Epithelial cell of prostate (primary cell): ENCODE measurements at regions not wholly inside any gene's neighbourhood (a gene's known extent, or its start where the extent isn't known, plus 50 kb on each side); places are given as distances from the start of the nearest gene placed in this dataset.

Source experiments
- DNase-seq: peaks from one replicate; pipeline ENCODE4 v3.0.0-alpha.2; 2011; ENCODE audit warnings: low read depth, low spot score
- H3K27ac ChIP-seq: fragments of 450-650 bp; 2 replicates; pipeline ENCODE4 v1.5.1; 2017; ENCODE audit warnings: mild to moderate bottlenecking

- no peak for DNase-seq
- no peak overlapping the region for H3K27ac ChIP-seq
Measured at GRCh38 chr9:23554686-23555085, 271.4 kb downstream of the ELAVL2 start.

DNA sequence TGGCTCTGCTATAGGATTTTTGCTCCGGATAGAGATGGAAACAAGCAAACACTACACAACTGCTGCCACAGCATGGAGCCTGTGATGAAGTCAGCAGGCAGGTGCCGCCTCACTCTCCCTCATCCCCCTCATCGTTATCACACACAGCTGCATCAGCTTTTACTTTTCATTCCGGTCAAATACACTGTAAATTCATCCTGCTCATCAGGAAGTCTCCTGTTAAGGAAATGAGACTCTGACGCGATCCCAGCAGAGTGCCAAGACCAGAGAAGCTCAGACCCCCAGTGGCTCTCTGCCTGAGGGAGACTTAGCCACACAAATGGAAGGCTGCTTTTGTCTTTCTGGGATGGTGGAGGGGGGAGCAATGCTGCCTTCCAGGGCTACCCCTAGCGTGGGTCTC is 270.2 kb downstream of the ELAVL2 start:
- H3K27ac ChIP-seq: no peak overlapping the region
- no peak for DNase-seq

DNA sequence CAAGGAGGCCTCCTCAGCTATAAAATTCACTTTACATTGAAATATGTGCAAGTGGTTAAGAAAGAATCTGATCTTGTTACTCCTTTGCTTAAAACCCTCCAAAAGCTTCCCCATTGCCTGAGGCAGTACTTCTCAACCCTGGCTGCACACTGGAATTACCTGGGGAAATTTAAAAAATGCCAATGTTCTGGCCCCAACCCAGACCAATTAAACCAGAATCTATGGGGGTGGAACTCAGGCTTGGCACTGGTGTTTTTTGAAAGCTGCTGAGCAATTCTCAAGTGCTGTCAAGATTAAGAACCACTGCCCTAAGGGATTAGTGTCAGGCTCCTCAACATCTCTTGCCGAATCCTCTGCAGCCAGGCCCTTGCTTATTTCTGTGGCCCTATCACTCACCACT is 269.6 kb downstream of the ELAVL2 start:
- no peak for DNase-seq
- no peak overlapping the region for H3K27ac ChIP-seq

DNA sequence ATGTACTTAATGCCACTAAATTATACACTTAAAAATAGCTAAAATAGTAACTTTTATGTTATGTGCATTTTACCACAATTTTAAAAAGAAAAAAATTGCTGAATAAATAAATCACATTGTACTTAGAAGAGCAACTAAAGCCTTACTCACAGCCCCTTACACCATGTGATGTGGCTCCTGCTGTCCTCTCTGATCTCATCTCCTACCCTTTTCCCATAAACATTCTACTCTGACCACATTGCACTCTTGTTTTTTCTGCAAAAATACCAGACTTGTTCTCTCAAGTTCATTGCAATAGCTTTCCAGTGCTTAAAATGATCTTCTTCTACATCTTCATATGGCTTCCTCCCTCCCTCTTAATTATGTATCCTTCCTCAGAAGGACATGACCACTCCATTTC is 268.4 kb downstream of the ELAVL2 start:
- no peak for DNase-seq
- no peak overlapping the region for H3K27ac ChIP-seq

- H3K27ac ChIP-seq: no peak overlapping the region
- no peak for DNase-seq
Measured at GRCh38 chr9:23559522-23559921, 266.5 kb downstream of the ELAVL2 start.

DNA sequence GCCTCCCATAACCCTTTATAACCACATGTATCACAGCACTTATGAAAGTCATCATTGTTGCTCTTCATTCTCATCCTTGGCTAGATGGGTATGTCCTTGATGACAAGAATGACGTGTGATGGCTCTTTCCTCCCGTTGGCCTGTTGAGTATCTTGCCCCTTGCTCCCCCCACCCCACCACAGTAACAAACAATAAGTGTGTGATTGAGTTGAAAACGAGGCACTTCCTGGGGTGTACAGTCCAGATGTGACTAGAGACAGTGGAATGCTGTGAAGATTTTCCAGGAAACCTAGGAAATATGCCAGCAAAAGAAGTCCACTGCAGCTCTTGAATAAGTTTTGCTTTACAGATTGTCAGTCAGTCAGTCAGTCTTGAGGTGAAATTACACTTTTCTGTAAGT is 262.5 kb downstream of the ELAVL2 start:
- no peak for DNase-seq
- H3K27ac ChIP-seq: no peak overlapping the region

DNA sequence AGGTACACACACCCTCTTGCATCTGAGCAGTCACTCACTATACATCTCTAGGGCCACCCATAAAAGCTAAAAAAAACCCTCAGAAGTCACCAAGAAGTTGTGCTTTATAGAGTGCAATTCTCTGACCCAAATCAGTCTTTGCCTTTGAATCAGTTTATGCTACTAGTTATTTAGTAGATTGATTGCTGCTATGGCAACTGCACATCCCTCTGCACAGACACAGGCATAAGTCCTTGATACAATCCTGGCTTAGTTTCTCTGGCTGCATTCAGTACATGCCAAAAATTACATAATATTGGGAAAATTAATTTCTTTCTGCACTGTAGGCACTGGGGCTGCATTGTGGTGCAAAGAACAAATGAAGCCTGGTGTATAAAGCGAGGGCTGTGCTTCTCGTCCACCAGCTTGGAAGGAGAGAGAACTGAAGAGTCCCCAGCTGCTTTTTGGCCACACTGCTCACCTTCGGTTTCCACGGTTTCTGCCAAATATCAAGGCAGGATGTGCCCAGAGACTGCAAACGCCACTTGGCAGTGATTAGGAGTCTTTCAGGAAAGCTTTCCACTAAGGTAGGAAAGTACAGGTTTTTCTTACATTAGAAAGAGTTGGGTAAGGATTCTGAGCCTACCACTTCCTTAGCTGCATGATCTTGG is 258.4 kb downstream of the ELAVL2 start:
- no peak overlapping the region for H3K27ac ChIP-seq
- no peak for DNase-seq

GRCh38 chr9:23571414-23572104 is 254.5 kb downstream of the ELAVL2 start:
- H3K27ac ChIP-seq: no peak overlapping the region
- DNase-seq: no peak

DNA sequence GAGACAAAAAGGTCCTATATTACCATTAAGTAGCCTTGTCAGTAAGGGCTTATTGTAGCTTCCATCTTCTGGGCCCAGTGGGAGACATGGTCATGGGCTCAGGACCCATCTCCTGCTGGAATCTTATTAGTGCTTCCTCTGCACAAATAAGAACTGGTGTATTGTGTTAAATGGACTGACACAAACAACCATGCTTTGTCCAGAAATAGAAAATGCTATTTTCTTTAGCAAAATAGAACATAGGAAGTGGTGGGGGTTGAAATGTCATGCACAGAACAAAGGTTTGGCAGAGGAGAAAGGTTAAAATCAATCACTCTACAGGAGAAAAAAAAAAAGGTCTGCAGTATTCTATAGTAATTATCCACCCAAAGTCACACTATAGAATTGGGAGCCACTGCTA is 252.2 kb downstream of the ELAVL2 start:
- no peak for DNase-seq
- H3K27ac ChIP-seq: no peak overlapping the region

- H3K27ac ChIP-seq: no peak overlapping the region
- DNase-seq: no peak
Measured at GRCh38 chr9:23577611-23578010, 248.4 kb downstream of the ELAVL2 start.

DNA sequence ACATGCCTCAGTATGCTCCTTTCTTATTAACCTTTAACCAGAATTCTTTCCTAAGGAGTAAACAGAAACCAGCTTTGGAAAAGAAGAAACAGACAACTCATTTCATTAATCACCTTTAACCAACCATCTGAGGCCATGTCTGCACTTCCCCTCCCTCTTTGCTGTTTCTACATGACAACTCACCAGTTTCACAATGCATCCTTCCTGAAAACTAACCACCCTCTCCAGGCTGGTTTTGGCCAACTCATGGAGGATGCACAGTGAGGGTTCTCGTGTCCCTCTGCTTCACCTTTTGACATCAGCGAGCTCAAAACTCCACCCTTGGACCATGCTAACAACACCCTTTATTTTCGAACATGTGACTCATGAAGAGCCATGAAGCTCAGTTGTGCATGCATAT is 244.1 kb downstream of the ELAVL2 start:
- H3K27ac ChIP-seq: peak overlapping the region; percentile 100
- DNase-seq: peak; percentile 99

- H3K27ac ChIP-seq: peak overlapping the region; percentile 100
- DNase-seq: peak; percentile 74
Measured at GRCh38 chr9:23582836-23583235, 243.2 kb downstream of the ELAVL2 start.

GRCh38 chr9:23586906-23587305 is 239.1 kb downstream of the ELAVL2 start:
- no peak for DNase-seq
- no peak overlapping the region for H3K27ac ChIP-seq

- DNase-seq: no peak
Measured at GRCh38 chr9:23587433-23587832, 238.6 kb downstream of the ELAVL2 start.

GRCh38 chr9:23587903-23588302 is 238.1 kb downstream of the ELAVL2 start:
- no peak overlapping the region for H3K27ac ChIP-seq
- no peak for DNase-seq

More at GRCh38 chr9:23587433-23587832, 238.6 kb downstream of the ELAVL2 start:
- no peak overlapping the region for H3K27ac ChIP-seq

GRCh38 chr9:23590276-23591000 is 235.6 kb downstream of the ELAVL2 start:
- DNase-seq: no peak
- peak overlapping the region; percentile 35 for H3K27ac ChIP-seq

DNA sequence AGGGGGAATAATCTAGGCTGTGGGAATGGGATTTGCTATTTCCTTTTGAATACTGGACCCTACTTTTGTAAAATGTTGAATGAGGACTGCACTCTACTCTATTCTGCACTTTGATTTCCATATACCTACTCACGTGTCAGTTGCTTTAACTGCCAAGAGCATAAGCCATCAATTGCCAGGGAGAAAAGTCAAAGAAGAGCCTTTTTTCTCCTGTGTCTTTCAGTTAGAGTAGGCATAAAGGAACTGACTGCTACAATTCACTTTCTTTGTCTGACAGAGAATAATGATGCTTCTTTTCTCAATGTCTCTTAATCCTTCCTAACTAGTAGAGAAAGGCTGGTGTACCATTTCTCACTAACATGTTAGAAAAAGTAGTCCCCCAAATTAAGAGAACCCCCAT is 231.6 kb downstream of the ELAVL2 start:
- no peak overlapping the region for H3K27ac ChIP-seq
- no peak for DNase-seq

- peak overlapping the region; percentile 93 for H3K27ac ChIP-seq
- no peak for DNase-seq
Measured at GRCh38 chr9:23596913-23597634, 229.0 kb downstream of the ELAVL2 start.

DNA sequence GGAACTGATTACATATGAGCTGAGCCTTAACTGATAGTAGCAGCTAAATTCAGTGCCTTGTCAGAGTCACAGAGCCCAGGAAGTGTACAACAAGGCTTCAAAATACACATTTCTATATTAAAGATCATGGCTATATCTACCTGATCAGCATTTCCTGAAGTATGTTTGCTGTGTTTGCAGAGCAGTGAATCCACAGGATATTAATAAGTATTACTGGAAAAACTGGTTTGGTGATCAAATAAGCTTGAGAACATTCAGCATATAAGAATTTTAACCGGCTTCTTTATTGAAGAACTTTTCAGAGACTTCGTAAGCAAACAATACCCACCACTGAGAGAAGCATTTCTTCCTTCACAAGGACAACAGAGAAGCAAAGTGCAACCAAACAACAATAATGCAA is 227.0 kb downstream of the ELAVL2 start:
- DNase-seq: peak; percentile 60

GRCh38 chr9:23603311-23603710 is 222.7 kb downstream of the ELAVL2 start:
- H3K27ac ChIP-seq: no peak overlapping the region
- no peak for DNase-seq

More for the DNA sequence above, 227.0 kb downstream of the ELAVL2 start:
- peak overlapping the region; percentile 93 for H3K27ac ChIP-seq

- H3K27ac ChIP-seq: peak overlapping the region; percentile 50
- DNase-seq: peak; percentile 52
Measured at GRCh38 chr9:23606107-23606506, 219.9 kb downstream of the ELAVL2 start.
